Amniotic epithelial cell (primary cell): ENCODE measurements at regions not wholly inside any gene's neighbourhood (a gene's known extent, or its start where the extent isn't known, plus 50 kb on each side); places are given as distances from the start of the nearest gene placed in this dataset.

Source experiments
- DNase-seq: peaks from one replicate; pipeline ENCODE4 v3.0.0-alpha.2; 2010; ENCODE audit warnings: low read depth

DNA sequence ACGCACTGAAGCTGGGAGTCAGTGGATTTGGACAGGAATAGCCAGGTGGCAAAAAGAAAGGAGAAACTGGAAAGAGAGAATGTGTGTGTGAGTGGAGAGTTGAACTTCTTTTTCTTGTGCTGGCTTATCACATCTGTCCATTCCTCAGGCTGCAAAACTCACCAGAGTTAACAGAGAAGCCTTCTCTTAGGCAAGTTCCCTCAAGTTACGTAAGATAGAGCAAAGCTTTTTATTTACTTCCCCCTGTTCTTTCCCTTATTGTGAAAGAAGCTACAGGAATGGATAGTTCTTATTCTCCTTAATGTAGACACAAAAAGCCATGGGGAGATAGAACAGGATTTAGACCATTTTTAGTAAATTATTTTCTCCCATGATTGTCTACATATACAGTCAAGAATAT, 188.6 kb downstream of the BMP2 start:
- DNase-seq, result peak; percentile 61

DNA sequence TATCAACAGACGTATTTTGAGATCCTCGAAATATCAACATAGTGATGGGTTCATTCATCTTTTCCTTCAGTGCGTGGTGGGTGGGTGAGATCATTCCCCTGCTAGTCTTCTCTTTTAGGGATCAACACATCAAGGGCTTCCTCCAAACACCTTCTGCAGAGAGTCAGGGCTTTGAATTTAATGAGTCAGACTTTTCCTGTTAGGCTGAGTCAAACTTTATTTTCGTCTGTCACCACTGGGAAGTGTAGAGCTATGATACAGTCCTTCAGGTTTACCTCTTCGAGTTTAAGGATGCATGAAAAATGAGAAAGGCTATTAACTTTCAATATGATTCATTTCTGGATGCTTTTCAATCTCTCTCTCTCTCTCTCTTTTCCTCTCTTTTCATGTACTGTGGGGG, 189.1 kb downstream of the BMP2 start:
- DNase-seq, result peak; percentile 46

DNA sequence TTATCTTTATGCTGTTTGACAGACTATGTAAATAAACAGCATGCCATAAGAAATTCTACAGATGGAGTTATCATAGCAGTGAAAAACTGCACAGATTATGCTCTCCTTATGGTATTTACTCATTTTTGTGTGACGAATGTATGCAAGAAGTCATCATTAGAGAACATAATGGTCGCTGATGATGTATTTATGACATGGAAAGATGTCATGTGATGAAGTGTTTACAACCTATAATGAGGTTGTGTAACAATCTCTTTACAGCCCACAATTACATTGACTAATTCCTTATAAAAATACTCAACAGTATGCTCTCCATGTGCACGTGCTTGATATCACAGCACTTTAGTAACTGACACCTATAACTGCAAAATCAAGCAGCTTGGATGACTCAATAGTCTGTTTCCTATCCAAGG, 192.4 kb downstream of the BMP2 start:
- peak; percentile 79 for DNase-seq

DNA sequence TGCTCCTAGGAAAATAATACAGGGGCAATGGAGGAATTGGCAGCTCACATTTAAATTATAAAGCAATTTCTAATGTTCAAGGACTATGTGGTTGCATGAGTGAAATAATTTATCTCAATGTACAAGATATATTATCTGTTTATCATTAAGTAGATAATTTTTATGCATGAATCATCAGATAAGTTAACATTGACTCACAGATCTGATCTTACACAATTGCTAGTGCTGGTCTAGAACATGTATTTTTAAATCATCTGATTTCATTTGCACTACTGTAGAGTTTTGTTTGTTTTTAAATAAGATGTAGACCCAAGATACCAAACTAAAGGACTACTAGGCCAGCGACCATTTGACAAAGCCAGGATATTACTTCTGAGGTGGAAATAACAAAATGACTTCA, 199.2 kb downstream of the BMP2 start:
- peak; percentile 68 for DNase-seq

DNA sequence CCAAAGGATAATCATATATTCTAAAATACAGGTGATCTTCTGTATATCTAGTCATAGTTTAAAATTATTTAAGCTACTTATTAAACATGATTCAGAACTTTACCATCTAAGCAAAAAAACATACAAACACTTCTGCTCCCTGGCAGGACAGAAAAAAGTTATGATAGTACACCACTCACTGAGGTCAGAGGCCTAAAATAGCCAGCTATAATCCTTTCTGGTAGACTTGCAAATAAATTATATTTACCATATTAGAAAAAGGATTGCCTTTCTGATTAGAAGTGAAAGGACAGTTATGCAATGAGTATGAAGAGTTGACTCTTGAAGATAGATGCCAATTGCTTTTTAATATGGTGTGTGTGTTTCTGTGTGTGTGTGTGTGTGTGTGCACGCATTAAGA, 207.4 kb downstream of the BMP2 start:
- DNase-seq, result peak; percentile 48

DNA sequence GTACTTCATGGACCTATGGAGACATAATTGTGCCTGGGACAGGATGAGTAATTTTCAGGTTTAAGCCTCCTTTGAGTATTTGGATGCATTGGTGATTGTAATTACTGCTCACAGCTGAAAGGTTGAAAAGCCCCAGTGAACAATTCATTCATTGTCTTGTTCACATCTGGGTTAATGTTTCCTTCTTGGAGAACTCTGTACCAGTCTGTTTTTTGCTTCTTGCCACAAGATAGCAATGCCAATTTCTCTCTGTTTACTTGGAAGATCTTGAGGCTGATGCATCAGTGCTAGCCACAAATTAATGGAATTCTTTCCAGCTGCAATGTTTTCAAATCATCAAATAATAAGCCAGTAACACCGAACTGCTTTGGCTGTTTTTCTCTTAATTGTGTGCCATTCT, 207.8 kb downstream of the BMP2 start:
- peak; percentile 41 for DNase-seq

DNA sequence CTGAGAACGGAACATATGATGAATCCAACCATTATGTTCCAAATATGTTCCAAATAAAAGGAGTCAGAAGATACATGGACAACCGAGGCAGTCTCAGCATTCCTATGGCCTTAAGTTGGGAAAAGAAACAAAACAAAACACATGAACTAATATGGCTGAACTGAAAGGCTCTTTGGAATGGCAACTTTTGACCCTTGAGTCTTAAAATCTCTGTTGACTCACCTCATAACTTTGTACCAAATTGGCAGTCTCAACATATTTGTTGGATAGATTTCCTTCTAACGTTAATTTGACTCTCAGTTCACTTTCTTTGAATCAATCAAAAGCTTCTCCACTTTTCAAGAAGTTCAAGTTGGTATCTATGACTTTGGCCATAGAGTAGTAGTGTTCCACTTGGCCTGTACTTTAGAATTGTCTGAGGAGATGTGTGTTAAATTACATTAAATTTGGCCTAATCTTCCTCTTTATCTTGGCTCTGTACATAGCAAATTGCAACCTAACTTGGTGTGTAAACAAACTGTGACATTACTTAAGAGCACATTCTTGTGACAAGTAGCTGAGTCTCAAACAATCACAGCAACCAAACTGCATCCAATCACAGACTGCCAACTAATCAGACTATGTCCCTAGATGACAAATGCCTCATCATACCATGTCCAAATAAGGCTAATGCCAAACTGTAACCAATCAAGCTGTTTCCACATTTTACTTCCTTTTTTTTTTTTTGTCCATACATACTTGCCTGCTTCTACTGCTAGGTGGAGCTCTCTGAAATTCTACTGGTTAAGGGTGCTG, 208.8 kb downstream of the BMP2 start:
- DNase-seq, result no peak

DNA sequence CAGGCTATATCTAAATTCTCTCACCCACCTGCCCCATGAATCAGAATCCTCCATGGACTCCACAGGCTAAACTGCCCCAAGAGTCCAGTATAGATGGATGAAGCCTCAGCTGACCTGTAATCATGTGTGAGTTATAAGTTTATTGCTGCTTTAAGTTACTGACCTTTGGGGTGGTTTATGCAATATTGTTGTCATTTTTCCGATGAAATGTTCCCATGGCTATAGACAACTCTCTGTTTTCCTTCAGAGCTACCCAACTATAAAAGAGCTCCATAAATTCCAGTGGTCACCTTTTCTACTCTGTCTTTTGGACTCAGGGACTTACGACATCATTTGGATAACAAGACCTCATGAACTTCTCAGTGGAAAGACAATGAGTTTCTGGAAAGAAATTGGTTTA, 212.1 kb downstream of the BMP2 start:
- no peak for DNase-seq

DNA sequence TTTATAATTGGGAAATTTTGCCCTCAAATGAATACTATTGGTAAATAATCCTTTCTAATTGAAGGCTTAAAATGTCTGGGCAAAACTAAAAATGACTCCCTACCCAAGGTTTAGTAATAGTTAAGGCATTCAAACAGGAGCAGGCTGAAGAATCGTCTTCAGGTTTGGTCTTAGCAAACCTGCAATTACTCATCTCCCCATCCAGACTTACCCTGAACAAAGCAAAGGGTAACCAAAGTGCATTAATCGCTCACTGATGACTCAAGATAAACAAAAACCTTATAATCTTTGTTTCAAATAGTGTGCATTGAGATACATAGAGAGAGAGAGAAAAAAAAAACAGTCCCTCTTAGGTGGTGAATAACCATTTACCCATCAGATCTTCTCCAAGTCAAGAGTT, 225.5 kb downstream of the BMP2 start:
- DNase-seq, result peak; percentile 69

DNA sequence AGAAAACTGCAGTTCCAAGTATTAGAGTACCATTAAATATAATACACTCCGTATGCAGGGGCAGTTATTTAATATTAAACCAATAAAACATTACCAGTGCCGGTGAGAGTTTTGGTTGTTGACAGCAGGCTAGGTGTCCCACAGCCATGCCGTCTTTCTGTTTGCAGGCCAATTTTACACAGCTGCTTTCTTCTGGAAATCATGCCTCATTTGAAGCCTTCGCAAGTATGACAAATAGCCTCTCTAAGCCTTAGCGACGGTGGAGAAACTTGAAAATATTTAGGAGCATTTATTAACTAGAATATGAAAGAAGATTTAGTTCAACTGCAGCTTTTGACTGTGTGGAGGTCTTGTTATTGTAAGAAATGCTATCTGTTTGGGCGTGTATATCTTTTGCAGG, 226.0 kb downstream of the BMP2 start:
- DNase-seq, result no peak

DNA sequence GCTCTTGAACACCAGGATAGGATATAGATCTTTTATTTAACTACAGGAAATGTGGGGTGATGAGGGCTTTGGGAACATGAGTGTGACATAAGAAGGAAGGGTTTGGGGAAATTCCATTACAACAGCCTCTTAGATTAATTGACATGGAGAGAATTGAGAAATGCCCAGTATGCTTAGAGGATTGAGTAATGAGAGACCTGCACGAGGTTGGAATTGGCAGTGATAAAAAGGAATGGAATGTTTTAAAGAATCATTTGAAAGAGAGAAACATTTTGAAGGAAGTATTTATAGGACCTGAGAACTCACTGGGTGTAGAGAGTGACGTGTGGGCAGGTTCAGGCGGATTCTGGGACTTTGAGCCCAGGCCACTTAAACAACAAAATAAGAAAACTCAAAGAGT, 227.0 kb downstream of the BMP2 start:
- DNase-seq, result peak; percentile 73

DNA sequence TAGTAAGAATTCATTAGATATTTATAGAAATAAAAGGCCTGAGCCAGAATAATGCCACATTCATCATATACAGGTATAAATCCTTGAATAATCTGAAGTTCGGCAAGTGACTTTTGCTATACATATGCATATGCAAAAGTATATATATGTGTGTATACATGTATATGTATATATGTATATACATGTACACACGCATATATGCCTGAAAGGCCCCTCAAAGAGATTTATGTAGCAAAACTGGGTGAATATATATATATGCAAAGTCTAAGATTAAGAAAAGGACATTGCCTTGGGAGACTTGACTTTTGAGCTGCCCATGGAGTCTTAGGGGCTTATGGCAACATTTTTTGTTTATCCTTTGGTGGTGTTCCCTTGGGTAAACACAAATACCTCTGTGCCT, 231.4 kb downstream of the BMP2 start:
- no peak for DNase-seq

DNA sequence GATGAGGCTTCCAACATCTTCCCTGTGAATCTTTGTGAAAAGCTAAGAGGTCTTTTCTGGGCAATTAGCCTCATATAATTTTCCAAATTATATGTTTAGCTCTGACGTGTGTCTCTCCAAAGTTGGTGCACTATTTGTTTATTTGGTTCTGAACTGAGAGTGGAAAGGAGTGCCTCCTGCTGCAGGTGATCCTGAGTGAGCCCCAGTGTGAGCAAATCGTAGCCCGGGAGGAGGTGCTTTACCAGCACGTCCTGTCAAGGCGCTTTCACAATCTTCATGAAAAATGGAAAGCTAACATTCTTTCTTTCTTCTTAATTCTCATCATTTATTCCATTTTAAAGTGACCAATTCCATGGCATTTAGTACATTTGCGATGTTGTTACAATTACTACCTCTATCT, 231.9 kb downstream of the BMP2 start:
- no peak for DNase-seq

DNA sequence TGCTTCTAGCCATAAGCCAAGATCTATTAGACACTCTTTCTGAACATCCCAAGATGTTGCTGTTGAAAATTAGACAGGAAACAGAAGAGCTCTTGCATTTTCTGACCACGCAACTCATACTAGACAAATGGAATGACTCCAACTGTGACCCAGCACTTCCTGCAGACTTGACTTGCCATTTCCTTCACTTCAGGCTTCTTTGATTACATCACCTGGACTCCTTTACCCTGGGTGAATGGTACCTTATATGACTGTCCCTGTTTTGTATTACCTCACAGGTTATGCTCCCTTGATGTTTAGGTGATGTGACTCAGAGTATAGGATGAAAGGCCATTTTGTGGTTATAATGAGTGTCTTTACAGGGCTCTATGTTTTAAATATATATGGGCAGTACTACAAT, 236.1 kb downstream of the BMP2 start:
- no peak for DNase-seq

DNA sequence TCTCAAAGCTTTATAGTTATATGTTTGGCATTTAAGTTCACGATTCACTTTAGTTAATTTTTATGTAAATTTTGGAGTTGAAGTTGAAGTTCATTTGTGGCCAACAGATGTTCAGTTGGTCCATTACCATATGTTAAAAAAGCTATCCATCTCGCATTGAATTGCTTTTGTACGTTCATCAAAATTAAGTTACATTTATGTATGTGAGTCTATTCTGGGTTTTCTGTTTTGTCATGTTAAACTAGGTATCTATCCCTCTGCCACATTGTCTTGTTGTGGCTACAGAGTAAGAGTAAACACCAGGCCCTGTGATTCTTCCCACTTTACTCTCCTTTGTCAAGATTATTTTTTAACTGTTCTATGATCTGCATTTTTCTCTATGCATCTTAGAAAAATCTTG, 237.3 kb downstream of the BMP2 start:
- DNase-seq, result no peak

DNA sequence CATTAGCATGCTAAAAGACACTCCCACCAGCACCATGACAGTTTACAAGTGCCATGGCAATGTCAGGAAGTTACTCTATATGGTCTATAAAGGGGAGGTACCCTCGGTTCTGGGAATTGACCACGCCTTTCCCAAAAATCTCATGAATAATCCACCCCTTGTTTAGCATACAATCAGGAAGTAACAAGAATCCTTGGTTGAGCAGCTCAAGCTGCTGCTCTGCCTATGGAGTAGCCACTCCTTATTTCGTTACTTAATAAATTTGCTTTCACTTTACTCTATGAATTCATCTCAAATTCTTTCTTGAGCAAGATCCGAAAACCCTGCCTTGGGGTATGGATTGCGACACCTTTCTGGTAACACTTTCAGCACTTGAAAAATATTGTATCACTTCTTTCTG, 243.0 kb downstream of the BMP2 start:
- peak; percentile 11 for DNase-seq

DNA sequence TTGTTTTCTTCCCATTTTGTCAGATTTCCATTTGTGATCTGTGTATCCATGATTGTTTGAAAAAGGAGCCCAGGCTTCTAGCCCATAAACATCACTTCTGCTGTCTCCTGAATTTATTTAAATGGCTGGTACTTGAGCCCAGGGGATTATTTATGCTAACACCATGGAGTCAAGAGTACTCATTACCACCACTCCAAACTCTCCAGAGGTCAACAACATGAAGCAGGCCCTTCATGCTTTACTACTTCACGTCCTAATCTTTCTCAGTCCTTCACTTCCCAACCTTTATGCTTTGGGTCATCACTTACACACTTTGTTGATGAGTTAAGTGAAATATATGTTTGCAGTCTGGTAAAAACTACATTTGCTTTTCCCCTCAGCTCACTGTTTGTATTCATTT, 247.8 kb downstream of the BMP2 start:
- no peak for DNase-seq

DNA sequence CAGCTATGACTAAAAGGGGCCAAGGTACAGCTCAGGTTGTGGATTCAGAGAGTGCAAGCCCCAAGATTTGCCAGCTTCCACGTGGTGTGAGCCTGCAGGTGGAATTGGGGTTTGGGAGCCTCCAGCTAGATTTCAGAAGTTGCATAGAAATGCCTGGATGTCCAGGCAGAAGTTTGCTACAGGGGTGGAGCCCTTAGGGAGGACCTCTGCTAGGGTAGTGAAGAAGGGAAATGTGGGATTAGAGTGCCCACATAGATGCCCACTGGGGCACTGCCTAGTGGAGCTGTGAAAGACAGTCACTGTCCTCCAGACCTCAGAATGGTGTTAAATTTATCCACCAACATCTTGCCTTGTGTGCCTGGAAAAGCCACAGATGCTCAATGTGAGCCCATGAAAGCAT, 255.1 kb downstream of the BMP2 start:
- DNase-seq, result no peak

DNA sequence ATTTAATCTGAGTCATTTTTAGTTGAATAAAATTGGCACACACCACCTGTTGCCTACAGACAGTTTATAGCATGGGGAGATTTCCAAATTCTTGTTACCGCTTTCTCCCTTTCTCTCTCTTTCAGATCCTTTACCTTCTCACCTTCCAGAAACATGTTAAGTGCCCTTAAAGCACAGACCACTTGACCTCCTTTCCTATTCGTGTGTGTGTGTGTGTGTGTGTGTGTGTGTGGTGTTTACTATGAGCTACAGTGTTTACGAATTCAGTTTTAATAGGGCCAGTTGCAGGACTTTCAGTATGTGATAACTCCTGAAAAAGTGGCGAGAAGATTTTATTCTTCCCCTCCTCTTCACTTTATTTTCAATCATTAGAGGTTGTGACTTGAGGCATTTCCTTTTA, 258.1 kb downstream of the BMP2 start:
- DNase-seq, result no peak

DNA sequence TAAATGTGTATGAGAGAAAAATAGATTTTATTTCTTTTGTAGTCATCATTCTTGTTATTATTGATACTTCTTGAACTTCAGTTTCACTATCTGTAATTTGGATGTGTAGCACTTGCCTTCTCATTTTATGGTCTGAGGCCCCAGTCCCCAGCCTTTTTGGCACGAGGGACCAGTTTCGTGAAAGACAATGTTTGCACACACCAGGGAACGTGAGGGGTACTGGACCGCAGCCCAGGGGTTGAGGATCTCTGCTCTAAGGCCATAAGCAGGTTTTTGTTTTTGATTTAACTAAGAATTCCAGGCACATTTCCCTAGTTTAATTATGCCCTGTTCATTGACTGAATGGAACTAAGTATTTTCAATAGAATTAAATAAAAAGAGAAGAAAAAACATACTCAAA, 261.5 kb downstream of the BMP2 start:
- DNase-seq, result no peak

DNA sequence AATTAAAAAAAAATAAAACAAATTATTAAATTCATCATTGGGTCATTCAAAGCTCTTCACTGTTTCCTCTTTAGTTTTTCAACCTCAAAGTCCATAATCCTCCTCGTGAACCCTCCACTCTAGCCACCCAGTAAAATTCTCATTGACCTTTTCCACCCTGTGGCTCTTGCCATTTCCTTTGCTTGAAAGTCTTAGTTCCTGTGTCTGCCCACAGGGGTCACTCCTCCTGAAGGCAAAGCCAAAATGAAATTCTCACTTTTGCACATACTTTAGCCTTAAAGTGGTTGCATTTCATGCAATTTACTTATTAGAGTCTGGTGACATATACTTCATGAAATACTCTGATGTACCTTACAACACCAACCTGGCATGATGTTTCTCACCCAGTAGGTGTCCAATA, 263.7 kb downstream of the BMP2 start:
- DNase-seq, result no peak

DNA sequence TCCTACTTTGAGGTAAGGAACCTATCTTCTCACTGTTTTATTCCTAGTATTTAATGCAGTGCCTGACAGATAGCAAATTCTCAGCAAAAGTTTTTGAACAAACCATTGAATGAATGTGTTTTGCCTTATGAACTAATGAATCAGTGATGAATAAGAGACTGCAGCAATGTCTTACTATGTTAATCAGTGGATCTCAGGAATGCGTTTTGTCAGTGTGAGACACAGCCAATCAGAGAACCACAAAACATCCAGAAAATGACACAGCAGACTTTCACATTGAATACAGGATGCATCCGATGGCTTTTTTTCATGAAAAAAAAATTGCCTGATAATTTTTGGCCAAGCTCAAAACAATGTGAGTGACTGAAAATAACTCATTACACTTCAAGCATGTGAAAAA, 270.5 kb downstream of the BMP2 start:
- DNase-seq, result peak; percentile 25

DNA sequence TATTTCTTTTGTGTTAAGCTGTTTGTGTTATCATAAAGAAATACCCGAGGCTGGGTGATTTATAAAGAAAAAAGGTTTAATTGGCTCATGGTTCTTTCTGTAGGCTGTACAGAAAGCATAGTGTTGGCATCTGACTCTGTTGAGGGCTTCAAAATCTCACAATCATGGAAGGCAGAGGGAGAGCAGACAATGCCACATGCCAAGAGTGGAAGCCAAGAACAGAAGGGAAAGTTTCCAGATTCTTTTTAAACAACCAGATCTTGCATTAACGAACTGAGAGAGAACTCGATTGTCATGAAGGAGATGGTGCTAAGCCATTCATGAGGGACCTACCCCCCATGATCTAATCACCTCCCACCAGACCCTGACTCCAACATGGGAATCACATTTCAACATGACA, 290.1 kb downstream of the BMP2 start:
- DNase-seq, result no peak

DNA sequence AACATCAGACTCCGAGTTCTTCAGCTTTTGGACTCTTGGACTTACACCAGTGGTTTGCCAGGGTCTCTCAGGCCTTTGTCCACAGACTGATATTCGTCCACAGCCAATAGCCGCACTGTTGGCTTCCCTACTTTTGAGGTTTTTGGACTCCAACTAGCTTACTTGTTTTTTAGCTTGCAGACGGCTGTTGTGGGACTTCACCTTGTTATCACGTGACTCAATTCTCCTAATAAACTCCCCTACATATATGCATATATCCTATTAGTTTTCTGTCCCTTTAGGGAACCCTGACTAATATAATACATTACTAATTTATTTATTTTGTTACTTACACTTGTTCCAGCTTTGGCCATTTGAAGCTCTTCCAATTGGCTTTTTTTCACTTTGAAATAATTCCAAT, 311.3 kb downstream of the BMP2 start:
- DNase-seq, result no peak

DNA sequence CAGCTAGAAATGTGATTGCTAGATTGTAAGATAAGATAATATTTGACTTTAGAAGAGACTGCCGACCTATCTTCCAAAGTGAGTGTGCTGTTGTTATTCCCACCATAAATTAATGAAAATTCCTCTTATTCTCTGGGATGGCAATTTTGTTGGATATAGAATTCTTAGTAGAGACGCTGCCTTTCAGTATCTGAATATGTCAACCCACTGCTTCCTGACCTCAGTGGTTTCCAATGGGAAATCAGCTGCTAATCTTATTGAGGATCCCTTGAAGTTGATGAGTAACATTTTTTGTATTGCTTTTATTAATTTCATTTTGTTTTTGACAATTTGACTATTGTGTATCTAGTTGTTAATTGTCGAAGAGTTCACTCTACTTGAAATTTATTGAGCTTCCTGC, 313.0 kb downstream of the BMP2 start:
- DNase-seq, result no peak
